ENCODE measurements at regions not wholly inside any gene's neighbourhood (a gene's known extent, or its start where the extent isn't known, plus 50 kb on each side); places are given as distances from the start of the nearest gene placed in this dataset.

- TF ChIP-seq CTCF (IDR thresholded peaks at IDR 0.05) (no peak), POLR2AphosphoS5 (IDR thresholded peaks at IDR 0.05; ENCODE audit: insufficient read depth in 1 of 2, low read depth in 1 of 2) (no peak), POLR2A (IDR thresholded peaks at IDR 0.05) (no peak)
Measured at GRCh38 chr6:144406796-144407195, 121.7 kb downstream of the UTRN start.

Measured in vagina (tissue), 2 donors.